IMR-90 (cell line): ENCODE measurements at regions not wholly inside any gene's neighbourhood (a gene's known extent, or its start where the extent isn't known, plus 50 kb on each side); places are given as distances from the start of the nearest gene placed in this dataset.

ENCODE experiments used
- ATAC-seq: fragments of 200-7000 bp; cut with Tn5 transposase; 2 replicates; pipeline ENCODE4 v1.9.1; 2020; ENCODE audit warnings: low read depth, mild to moderate bottlenecking, moderate library complexity
- BruUV-seq: library from RNA; stranded (reverse); fragments of 400-500 nt; replicated peaks from 2 replicates; lab custom pipeline; 2021; lab: Mats Ljungman, UMichigan
- CTCF ChIA-PET: fragments of 300-600 bp; formaldehyde crosslinking; extraction: SDS; loops from one replicate; lab custom pipeline; 2021; ENCODE audit warnings: antibody characterized with exemption; lab: Yijun Ruan, JAX
- POLR2A ChIA-PET: fragments of 300-600 bp; sonication (Branson Sonifier 250); formaldehyde crosslinking; loops from one replicate; lab custom pipeline; 2022; ENCODE audit warnings: antibody characterized with exemption; ENCODE audit not compliant: unreplicated experiment; lab: Charles Lee
- DNase-seq: peaks from one replicate; pipeline ENCODE4 v3.0.0; 2013
- H2AFZ ChIP-seq: replicated peaks from 2 replicates; pipeline ENCODE3; 2013; ENCODE audit warnings: low read length, mild to moderate bottlenecking; ENCODE audit not compliant: poor library complexity
- H2AK5ac ChIP-seq: 2 replicates; pipeline ENCODE4 v1.6.1; 2013; ENCODE audit warnings: low read depth, low read length, inconsistent platforms
- H2AK9ac ChIP-seq: replicated peaks from 2 replicates; pipeline ENCODE3; 2013; ENCODE audit warnings: mild to moderate bottlenecking, low read depth, low read length, moderate library complexity; ENCODE audit not compliant: poor library complexity
- H2BK120ac ChIP-seq: 2 replicates; pipeline ENCODE4 v1.6.1; 2013; ENCODE audit warnings: low read depth, low read length, inconsistent platforms
- H2BK15ac ChIP-seq: 3 replicates; pipeline ENCODE4 v1.6.1; 2013; ENCODE audit warnings: low read depth, low read length, inconsistent platforms
- H2BK20ac ChIP-seq: 2 replicates; pipeline ENCODE4 v1.6.1; 2013; ENCODE audit warnings: low read depth, mild to moderate bottlenecking, inconsistent platforms, low read length, moderate library complexity
- H2BK5ac ChIP-seq: 2 replicates; pipeline ENCODE4 v1.6.1; 2013; ENCODE audit warnings: mild to moderate bottlenecking, low read depth, low read length, inconsistent platforms; ENCODE audit not compliant: poor library complexity, severe bottlenecking
- H3K14ac ChIP-seq: replicated peaks from 2 replicates; pipeline ENCODE4 v1.6.1; 2013; ENCODE audit warnings: low read depth, low read length, inconsistent platforms
- H3K18ac ChIP-seq: 2 replicates; pipeline ENCODE4 v1.6.1; 2013; ENCODE audit warnings: low read depth, low read length, control low read depth
- H3K23ac ChIP-seq: 2 replicates; pipeline ENCODE4 v1.6.1; 2013; ENCODE audit warnings: low read depth, low read length, inconsistent platforms
- H3K27ac ChIP-seq: 2 replicates; pipeline ENCODE4 v1.5.1; 2013; ENCODE audit warnings: mild to moderate bottlenecking, control low read depth, low read length; ENCODE audit not compliant: insufficient read depth
- H3K27me3 ChIP-seq: 2 replicates; pipeline ENCODE4 v1.6.1; 2013; ENCODE audit warnings: low read length; ENCODE audit not compliant: control insufficient read depth, insufficient read depth
- H3K36me3 ChIP-seq: 2 replicates; pipeline ENCODE4 v1.6.1; 2013; ENCODE audit warnings: low read length, mixed read lengths; ENCODE audit not compliant: control insufficient read depth, insufficient read depth
- H3K4ac ChIP-seq: 2 replicates; pipeline ENCODE4 v1.6.1; 2013; ENCODE audit warnings: low read depth, low read length, inconsistent platforms
- H3K4me1 ChIP-seq: 2 replicates; pipeline ENCODE4 v1.6.1; 2013; ENCODE audit warnings: low read length, mixed read lengths; ENCODE audit not compliant: control insufficient read depth, insufficient read depth
- H3K4me2 ChIP-seq: 2 replicates; pipeline ENCODE4 v1.6.1; 2013; ENCODE audit warnings: low read depth, mild to moderate bottlenecking, control low read depth, low read length, moderate library complexity
- H3K4me3 ChIP-seq: 2 replicates; pipeline ENCODE4 v1.5.1; 2013; ENCODE audit warnings: low read depth, mild to moderate bottlenecking, control low read depth, low read length, moderate library complexity; ENCODE audit not compliant: insufficient read depth
- H3K56ac ChIP-seq: 2 replicates; pipeline ENCODE4 v1.6.1; 2013; ENCODE audit warnings: low read length, inconsistent platforms; ENCODE audit not compliant: insufficient read depth; ENCODE audit errors: extremely low read depth
- H3K79me1 ChIP-seq, 2 experiments: 2 replicates each; pipeline ENCODE4 v1.6.1; 2013; ENCODE audit warnings: low read length in 2 of 2, inconsistent platforms in 1 of 2, low read depth in 1 of 2
- H3K9ac ChIP-seq: 2 replicates; pipeline ENCODE4 v1.6.1; 2013; ENCODE audit warnings: low read depth, low read length, control low read depth
- H3K9me1 ChIP-seq: 2 replicates; pipeline ENCODE4 v1.6.1; 2013; ENCODE audit warnings: low read length, inconsistent platforms; ENCODE audit not compliant: insufficient read depth
- H3K9me3 ChIP-seq: 2 replicates; pipeline ENCODE4 v1.6.1; 2013; ENCODE audit warnings: low read length; ENCODE audit not compliant: control insufficient read depth, insufficient read depth
- H4K20me1 ChIP-seq: 2 replicates; pipeline ENCODE4 v1.6.1; 2013; ENCODE audit warnings: low read length, inconsistent platforms; ENCODE audit not compliant: insufficient read depth
- H4K5ac ChIP-seq: 2 replicates; pipeline ENCODE4 v1.6.1; 2013; ENCODE audit warnings: mild to moderate bottlenecking, low read depth, low read length, control low read depth
- H4K8ac ChIP-seq, 2 experiments: 2 replicates each; pipeline ENCODE4 v1.6.1; 2013; ENCODE audit warnings: low read depth in 2 of 2, low read length in 2 of 2, control low read depth in 1 of 2, inconsistent platforms in 1 of 2
- H4K91ac ChIP-seq: 2 replicates; pipeline ENCODE4 v1.6.1; 2013; ENCODE audit warnings: low read depth, low read length, inconsistent platforms; ENCODE audit not compliant: insufficient read depth
- CEBPB ChIP-seq: IDR thresholded peaks from 2 replicates; pipeline ENCODE4 v1.6.1; 2012; ENCODE audit warnings: low read depth, low read length, improper control_type of control experiment
- CHD1 ChIP-seq: IDR thresholded peaks from 2 replicates; pipeline ENCODE4 v1.6.1; 2012; ENCODE audit warnings: low read depth, low read length, improper control_type of control experiment
- ELK1 ChIP-seq: fragments of 150-350 bp; IDR thresholded peaks from 2 replicates; pipeline ENCODE4 v1.6.1; 2016; ENCODE audit warnings: low read depth, mild to moderate bottlenecking, low read length, moderate library complexity, borderline replicate concordance
- FOS ChIP-seq: fragments of 150-350 bp; IDR thresholded peaks from 2 replicates; pipeline ENCODE4 v1.6.1; 2016; ENCODE audit warnings: low read depth, low read length
- MAFK ChIP-seq: IDR thresholded peaks from 2 replicates; pipeline ENCODE4 v1.6.1; 2012; ENCODE audit warnings: low read depth, low read length, improper control_type of control experiment
- MAZ ChIP-seq: IDR thresholded peaks from 2 replicates; pipeline ENCODE4 v1.6.1; 2012; ENCODE audit warnings: low read depth, mild to moderate bottlenecking, low read length, improper control_type of control experiment, moderate library complexity, borderline replicate concordance
- MXI1 ChIP-seq: IDR thresholded peaks from 2 replicates; pipeline ENCODE4 v1.6.1; 2012; ENCODE audit warnings: low read depth, mild to moderate bottlenecking, low read length, moderate library complexity, borderline replicate concordance
- NFE2L2 ChIP-seq: fragments of 150-350 bp; IDR thresholded peaks from 2 replicates; pipeline ENCODE4 v1.6.1; 2016; ENCODE audit warnings: low read depth, mild to moderate bottlenecking, low read length
- POLR2A ChIP-seq: IDR thresholded peaks from 2 replicates; pipeline ENCODE4 v1.6.1; 2012; ENCODE audit warnings: mild to moderate bottlenecking, low read depth, low read length
- RAD21 ChIP-seq: IDR thresholded peaks from 2 replicates; pipeline ENCODE4 v1.6.1; 2012; ENCODE audit warnings: low read length, improper control_type of control experiment
- RCOR1 ChIP-seq: IDR thresholded peaks from 2 replicates; pipeline ENCODE4 v1.6.1; 2012; ENCODE audit warnings: mild to moderate bottlenecking, low read length, improper control_type of control experiment; ENCODE audit not compliant: insufficient replicate concordance
- RFX5 ChIP-seq: IDR thresholded peaks from 2 replicates; pipeline ENCODE4 v1.8.0; 2012; ENCODE audit warnings: low read depth, mild to moderate bottlenecking, low read length, moderate library complexity
- SMC3 ChIP-seq: fragments of 150-350 bp; IDR thresholded peaks from 2 replicates; pipeline ENCODE4 v1.6.1; 2016; ENCODE audit warnings: low read depth, mild to moderate bottlenecking, antibody characterized with exemption, low read length, moderate library complexity
- USF2 ChIP-seq: fragments of 150-350 bp; IDR thresholded peaks from 2 replicates; pipeline ENCODE4 v1.6.1; 2017; ENCODE audit warnings: mild to moderate bottlenecking, antibody characterized with exemption, low read length, low read depth
- WGBS, 2 experiments: methylation state at CpG; one replicate each; pipeline versions ENCODE4 v1.1.5 to v1.1.7; 2013; ENCODE audit warnings: missing lambda C conversion rate in 2 of 2; ENCODE audit not compliant: insufficient read length in 1 of 2; ENCODE audit errors: extremely low coverage in 2 of 2; 5-methylcytosine and 5-hydroxymethylcytosine counted together
- dilution Hi-C: fragments of 300-500 bp; cut with HindIII; formaldehyde crosslinking; loops from one replicate; pipeline ENCODE4 v1.14.3; 2018; ENCODE audit warnings: low sequenced_read_pairs; ENCODE audit not compliant: unreplicated experiment
- in situ Hi-C: fragments of 300-500 bp; cut with MboI; formaldehyde crosslinking; loops from 3 replicates; pipeline ENCODE4 v1.14.3; 2019; ENCODE audit warnings: low sequenced_read_pairs, inconsistent platforms, mixed read lengths
- intact Hi-C: fragments of 100-400 bp; cut with micrococcal nuclease; formaldehyde crosslinking; loops from 2 replicates; pipeline ENCODE4 v1.10.0; 2022
- TF ChIP-seq, protein P1 (sequence below): conservative IDR thresholded peaks from 2 replicates; pipeline ENCODE4 v1.5.1; 2012; ENCODE audit warnings: mild to moderate bottlenecking, low read depth, low read length, improper control_type of control experiment

DNA sequence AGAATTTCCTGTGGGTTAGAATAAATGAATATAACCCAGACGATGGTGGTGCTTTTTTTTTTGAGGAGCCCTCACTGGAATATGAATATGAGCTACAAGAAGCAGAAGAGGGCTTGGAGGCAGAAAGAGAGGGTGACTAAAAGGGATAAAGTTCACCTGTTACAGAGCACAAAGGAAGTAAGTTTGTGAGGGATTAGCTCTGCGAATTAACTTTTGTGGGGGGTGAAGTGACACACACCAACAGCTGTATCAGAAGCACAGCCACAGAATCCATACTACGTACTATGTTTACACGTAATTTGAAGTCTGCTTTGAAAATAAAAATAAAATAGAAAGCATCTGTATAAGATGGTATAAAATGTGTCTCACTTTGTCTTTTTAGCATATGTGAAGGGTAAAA lies 963.6 kb upstream of the DIAPH2 start:
- Histone ChIP-seq H4K8ac (no peak overlapping the region), H3K9me3 (no peaks in the 10 kb centered on the region), H2AK5ac (no peak overlapping the region), H4K91ac (no peak overlapping the region), H2AFZ (no peak overlapping the region), H3K23ac (no peak overlapping the region), H3K4me3 (no peak overlapping the region), H2BK120ac (no peak overlapping the region), H4K20me1 (no peaks in the 10 kb centered on the region), H4K5ac (no peak overlapping the region), H3K4me2 (no peak overlapping the region), H2AK9ac (no peak overlapping the region), H3K27me3 (no peaks in the 10 kb centered on the region), H3K36me3 (no peaks in the 10 kb centered on the region), H2BK15ac (no peak overlapping the region), H3K4me1 (no peaks in the 10 kb centered on the region), H3K56ac (no peak overlapping the region), H3K18ac (no peak overlapping the region), H3K14ac (no peak overlapping the region), H2BK20ac (no peak overlapping the region), H3K9ac (no peak overlapping the region), H3K9me1 (no peaks in the 10 kb centered on the region), H3K79me1 (no peaks in the 10 kb centered on the region), H3K27ac (no peak overlapping the region), H2BK5ac (no peak overlapping the region), H3K4ac (no peak overlapping the region)
- CTCF ChIA-PET = no interaction called here
- dilution Hi-C loops (no loop called here), in situ Hi-C loops (no loop called here), intact Hi-C loops (no loop called here)
- no CpG with 5 or more reads among the region's 4 CpGs for WGBS, 2 experiments
- POLR2A ChIA-PET = no interaction called here
- TF ChIP-seq CHD1 = no peak
- no peak for TF ChIP-seq MAZ
- TF ChIP-seq SMC3 = no peak
- TF ChIP-seq CEBPB = no peak
- TF ChIP-seq RCOR1 = no peak
- TF ChIP-seq USF2 = no peak
- TF ChIP-seq, protein P1, sequence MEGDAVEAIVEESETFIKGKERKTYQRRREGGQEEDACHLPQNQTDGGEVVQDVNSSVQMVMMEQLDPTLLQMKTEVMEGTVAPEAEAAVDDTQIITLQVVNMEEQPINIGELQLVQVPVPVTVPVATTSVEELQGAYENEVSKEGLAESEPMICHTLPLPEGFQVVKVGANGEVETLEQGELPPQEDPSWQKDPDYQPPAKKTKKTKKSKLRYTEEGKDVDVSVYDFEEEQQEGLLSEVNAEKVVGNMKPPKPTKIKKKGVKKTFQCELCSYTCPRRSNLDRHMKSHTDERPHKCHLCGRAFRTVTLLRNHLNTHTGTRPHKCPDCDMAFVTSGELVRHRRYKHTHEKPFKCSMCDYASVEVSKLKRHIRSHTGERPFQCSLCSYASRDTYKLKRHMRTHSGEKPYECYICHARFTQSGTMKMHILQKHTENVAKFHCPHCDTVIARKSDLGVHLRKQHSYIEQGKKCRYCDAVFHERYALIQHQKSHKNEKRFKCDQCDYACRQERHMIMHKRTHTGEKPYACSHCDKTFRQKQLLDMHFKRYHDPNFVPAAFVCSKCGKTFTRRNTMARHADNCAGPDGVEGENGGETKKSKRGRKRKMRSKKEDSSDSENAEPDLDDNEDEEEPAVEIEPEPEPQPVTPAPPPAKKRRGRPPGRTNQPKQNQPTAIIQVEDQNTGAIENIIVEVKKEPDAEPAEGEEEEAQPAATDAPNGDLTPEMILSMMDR = no peak
- TF ChIP-seq RFX5 = no peak
- no peak for TF ChIP-seq FOS
- no peak for TF ChIP-seq ELK1
- no peak for TF ChIP-seq NFE2L2
- TF ChIP-seq MAFK = no peak
- TF ChIP-seq MXI1 = no peak
- no peak for TF ChIP-seq POLR2A
- TF ChIP-seq RAD21 = no peak
- BruUV-seq = no TSS peak
- no peak for DNase-seq
- ATAC-seq = no peak
